ENCODE measurements at regions not wholly inside any gene's neighbourhood (a gene's known extent, or its start where the extent isn't known, plus 50 kb on each side); places are given as distances from the start of the nearest gene placed in this dataset.

- DNase-seq = peak; percentile 62
Measured at GRCh38 chr6:90463359-90463758, 123.5 kb downstream of the MAP3K7 start.

- DNase-seq = no peak
Measured at GRCh38 chr6:90462102-90462501, 124.8 kb downstream of the MAP3K7 start.

GRCh38 chr6:90461383-90461782, 125.5 kb downstream of the MAP3K7 start:
- no peak for DNase-seq

- peak; percentile 69 for DNase-seq
Measured at GRCh38 chr6:90460051-90460450, 126.8 kb downstream of the MAP3K7 start.

- DNase-seq = no peak
Measured at GRCh38 chr6:90459225-90459758, 127.6 kb downstream of the MAP3K7 start.

GRCh38 chr6:90458353-90459224, 128.3 kb downstream of the MAP3K7 start:
- peak; percentile 90 for DNase-seq

GRCh38 chr6:90457867-90458259, 129.0 kb downstream of the MAP3K7 start:
- DNase-seq = no peak

GRCh38 chr6:90456997-90457866, 129.6 kb downstream of the MAP3K7 start:
- DNase-seq = peak; percentile 63

- no peak for DNase-seq
Measured at GRCh38 chr6:90456001-90456400, 130.9 kb downstream of the MAP3K7 start.

GRCh38 chr6:90454836-90455427, 131.9 kb downstream of the MAP3K7 start:
- no peak for DNase-seq

GRCh38 chr6:90450268-90450953, 136.5 kb downstream of the MAP3K7 start:
- no peak for DNase-seq

- DNase-seq = no peak
Measured at GRCh38 chr6:90449311-90449710, 137.6 kb downstream of the MAP3K7 start.

- DNase-seq = no peak
Measured at GRCh38 chr6:90448836-90449235, 138.0 kb downstream of the MAP3K7 start.

GRCh38 chr6:90446164-90446563, 140.7 kb downstream of the MAP3K7 start:
- DNase-seq = no peak

GRCh38 chr6:90445533-90446108, 141.3 kb downstream of the MAP3K7 start:
- peak; percentile 58 for DNase-seq

- DNase-seq = no peak
Measured at GRCh38 chr6:90444160-90444714, 142.6 kb downstream of the MAP3K7 start.

GRCh38 chr6:90442366-90442765, 144.5 kb downstream of the MAP3K7 start:
- DNase-seq = no peak

GRCh38 chr6:90440586-90441283, 144.1 kb upstream of the BACH2 start:
- no peak for DNase-seq

- no peak for DNase-seq
Measured at GRCh38 chr6:90439586-90439985, 142.9 kb upstream of the BACH2 start.

- no peak for DNase-seq
Measured at GRCh38 chr6:90436403-90436802, 139.8 kb upstream of the BACH2 start.

- no peak for DNase-seq
Measured at GRCh38 chr6:90435207-90435899, 138.7 kb upstream of the BACH2 start.

All from stimulated activated CD4-positive, alpha-beta T cell treated with anti-CD3 and anti-CD28 coated beads, Interleukin-15, amount 100 ng/mL, for 24 hours (primary cell).